CD4-positive, CD25-positive, alpha-beta regulatory T cell (primary cell): ENCODE measurements at regions not wholly inside any gene's neighbourhood (a gene's known extent, or its start where the extent isn't known, plus 50 kb on each side); places are given as distances from the start of the nearest gene placed in this dataset.

ENCODE experiments used
- ATAC-seq, 2 donors: fragments of 150-1000 bp; cut with Tn5 transposase; one replicate each; pipeline ENCODE4 v1.10.0; 2021; ENCODE audit warnings: low read depth in 2 of 2, moderate number of reproducible peaks in 2 of 2, moderate library complexity in 1 of 2
- DNase-seq, 3 donors: peaks; one replicate each; pipeline versions ENCODE4 v3.0.0 to v3.0.0-alpha.2; 2012 to 2022; ENCODE audit warnings: mixed read lengths in 1 of 3
- H3K27ac ChIP-seq: one replicate; pipeline ENCODE4 v1.7.0; 2013; ENCODE audit warnings: mild to moderate bottlenecking, low read length; ENCODE audit not compliant: insufficient read depth, poor library complexity, severe bottlenecking
- H3K27me3 ChIP-seq: one replicate; pipeline ENCODE4 v1.7.0; 2013; ENCODE audit warnings: low read length; ENCODE audit not compliant: control insufficient read depth, insufficient read depth
- H3K36me3 ChIP-seq: one replicate; pipeline ENCODE4 v1.7.0; 2013; ENCODE audit warnings: mild to moderate bottlenecking, low read length, moderate library complexity; ENCODE audit not compliant: control insufficient read depth, insufficient read depth
- H3K4me1 ChIP-seq: 2 replicates; pipeline ENCODE4 v1.7.0; 2013; ENCODE audit warnings: mild to moderate bottlenecking, low read length; ENCODE audit not compliant: insufficient read depth, control insufficient read depth, poor library complexity, severe bottlenecking
- H3K4me3 ChIP-seq: one replicate; pipeline ENCODE4 v1.7.0; 2013; ENCODE audit warnings: low read depth, mild to moderate bottlenecking, low read length, moderate library complexity
- H3K9me3 ChIP-seq, 2 experiments: 1 replicate in 1 of 2; 2 replicates in 1 of 2; pipeline ENCODE4 v1.7.0; 2013; ENCODE audit warnings: low read length in 2 of 2, mild to moderate bottlenecking in 1 of 2, moderate library complexity in 1 of 2; ENCODE audit not compliant: control insufficient read depth in 2 of 2
- H3K27ac Mint-ChIP-seq, 3 donors: one replicate each; pipeline ENCODE4 v1.8.0; 2020 to 2022; ENCODE audit warnings: mild to moderate bottlenecking in 3 of 3, mixed read lengths in 3 of 3, moderate library complexity in 2 of 3
- H3K27me3 Mint-ChIP-seq: one replicate; pipeline ENCODE4 v1.8.0; 2022; ENCODE audit warnings: mild to moderate bottlenecking, mixed read lengths
- H3K36me3 Mint-ChIP-seq: one replicate; pipeline ENCODE4 v1.8.0; 2020; ENCODE audit warnings: mixed read lengths
- H3K4me1 Mint-ChIP-seq, 4 donors: one replicate each; pipeline ENCODE4 v1.8.0; 2020 to 2022; ENCODE audit warnings: mixed read lengths in 4 of 4, mild to moderate bottlenecking in 1 of 4
- H3K4me3 Mint-ChIP-seq, 4 donors: one replicate each; pipeline ENCODE4 v1.8.0; 2020 to 2022; ENCODE audit warnings: mild to moderate bottlenecking in 4 of 4, mixed read lengths in 4 of 4, moderate library complexity in 3 of 4
- H3K9me3 Mint-ChIP-seq, 7 donors: one replicate each; pipeline ENCODE4 v1.8.0; 2020 to 2022; ENCODE audit warnings: mixed read lengths in 7 of 7, mild to moderate bottlenecking in 3 of 7, moderate library complexity in 2 of 7

GRCh38 chr4:141932490-141932889 is 296.1 kb downstream of the IL15 start:
- Histone ChIP-seq H3K27me3 (no peaks in the 10 kb centered on the region), H3K9me3 (peaks cover 0 to 2% of the 10 kb centered on the region in 2 experiments), H3K4me3 (no peak overlapping the region), H3K27ac (no peak overlapping the region), H3K4me1 (no peaks in the 10 kb centered on the region), H3K36me3 (no peaks in the 10 kb centered on the region)
- Mint-ChIP-seq H3K4me3 (no peak overlapping the region), H3K27ac (no peak overlapping the region), H3K27me3 (no peaks in the 10 kb centered on the region), H3K36me3 (no peaks in the 10 kb centered on the region), H3K9me3 (peaks cover 0 to 7% (median 2%) of the 10 kb centered on the region in 7 donors), H3K4me1 (no peaks in the 10 kb centered on the region)
- DNase-seq: no peak
- ATAC-seq: no peak

GRCh38 chr4:141933978-141934377 is 297.6 kb downstream of the IL15 start:
- Histone ChIP-seq H3K27me3 (no peaks in the 10 kb centered on the region), H3K27ac (no peak overlapping the region), H3K4me3 (no peak overlapping the region), H3K4me1 (no peaks in the 10 kb centered on the region), H3K36me3 (no peaks in the 10 kb centered on the region), H3K9me3 (peaks cover 2 to 6% of the 10 kb centered on the region in 2 experiments)
- Mint-ChIP-seq H3K27me3 (no peaks in the 10 kb centered on the region), H3K9me3 (peaks cover 0 to 11% (median 2%) of the 10 kb centered on the region in 7 donors), H3K4me1 (no peaks in the 10 kb centered on the region), H3K4me3 (no peak overlapping the region), H3K27ac (no peak overlapping the region), H3K36me3 (no peaks in the 10 kb centered on the region)
- ATAC-seq (no peak), DNase-seq (no peak)

GRCh38 chr4:141955696-141956095 is 319.3 kb downstream of the IL15 start:
- Histone ChIP-seq H3K27me3 (peaks cover 2% of the 10 kb centered on the region), H3K9me3 (no peaks in the 10 kb centered on the region), H3K36me3 (no peaks in the 10 kb centered on the region), H3K4me3 (no peak overlapping the region), H3K4me1 (no peaks in the 10 kb centered on the region), H3K27ac (no peak overlapping the region)
- Mint-ChIP-seq H3K27me3 (no peaks in the 10 kb centered on the region), H3K4me1 (no peaks in the 10 kb centered on the region), H3K9me3 (peaks cover 0 to 2% (median 0%) of the 10 kb centered on the region in 7 donors), H3K4me3 (no peak overlapping the region), H3K27ac (no peak overlapping the region), H3K36me3 (no peaks in the 10 kb centered on the region)
- ATAC-seq: no peak
- no peak for DNase-seq

- no peaks in the 10 kb centered on the region for H3K27me3 Mint-ChIP-seq
- H3K27ac ChIP-seq: no peak overlapping the region
- no peak overlapping the region for H3K27ac Mint-ChIP-seq
- ATAC-seq (no peak), DNase-seq (no peak)
- peaks cover 2% of the 10 kb centered on the region for H3K27me3 ChIP-seq
- peaks cover 0 to 2% (median 0%) of the 10 kb centered on the region in 7 donors for H3K9me3 Mint-ChIP-seq
- H3K4me3 Mint-ChIP-seq: no peak overlapping the region
- no peaks in the 10 kb centered on the region for H3K9me3 ChIP-seq
- no peaks in the 10 kb centered on the region for H3K4me1 Mint-ChIP-seq
- no peaks in the 10 kb centered on the region for H3K4me1 ChIP-seq
- H3K36me3 ChIP-seq: no peaks in the 10 kb centered on the region
- no peaks in the 10 kb centered on the region for H3K36me3 Mint-ChIP-seq
- no peak overlapping the region for H3K4me3 ChIP-seq
These were observed 321.0 kb downstream of the IL15 start for GRCh38 chr4:141957416-141957815.

GRCh38 chr4:141962486-141962885 is 326.1 kb downstream of the IL15 start:
- Histone ChIP-seq H3K27ac (no peak overlapping the region), H3K4me1 (no peaks in the 10 kb centered on the region), H3K9me3 (no peaks in the 10 kb centered on the region), H3K4me3 (no peak overlapping the region), H3K27me3 (peaks cover 2% of the 10 kb centered on the region), H3K36me3 (no peaks in the 10 kb centered on the region)
- DNase-seq (no peak), ATAC-seq (no peak)
- H3K4me3 Mint-ChIP-seq: no peak overlapping the region
- H3K36me3 Mint-ChIP-seq: no peaks in the 10 kb centered on the region
- H3K27me3 Mint-ChIP-seq: no peaks in the 10 kb centered on the region
- no peak overlapping the region for H3K27ac Mint-ChIP-seq
- H3K9me3 Mint-ChIP-seq: peaks cover 0 to 4% (median 0%) of the 10 kb centered on the region in 7 donors
- H3K4me1 Mint-ChIP-seq: no peaks in the 10 kb centered on the region

GRCh38 chr4:141971869-141972268 is 335.5 kb downstream of the IL15 start:
- H3K9me3 ChIP-seq: no peaks in the 10 kb centered on the region
- ATAC-seq: no peak
- H3K4me3 ChIP-seq: no peak overlapping the region
- Mint-ChIP-seq H3K4me1 (no peaks in the 10 kb centered on the region), H3K27ac (no peak overlapping the region), H3K4me3 (no peak overlapping the region), H3K36me3 (no peaks in the 10 kb centered on the region), H3K27me3 (peaks cover 5% of the 10 kb centered on the region), H3K9me3 (peaks cover 0 to 17% (median 3%) of the 10 kb centered on the region in 7 donors)
- H3K27me3 ChIP-seq: no peaks in the 10 kb centered on the region
- no peaks in the 10 kb centered on the region for H3K36me3 ChIP-seq
- H3K27ac ChIP-seq: no peak overlapping the region
- DNase-seq: no peak
- no peaks in the 10 kb centered on the region for H3K4me1 ChIP-seq

GRCh38 chr4:141972950-141973349 is 336.6 kb downstream of the IL15 start:
- H3K27me3 ChIP-seq: no peaks in the 10 kb centered on the region
- no peak for ATAC-seq
- Mint-ChIP-seq H3K27me3 (peaks cover 5% of the 10 kb centered on the region), H3K27ac (no peak overlapping the region), H3K4me1 (no peaks in the 10 kb centered on the region), H3K36me3 (no peaks in the 10 kb centered on the region), H3K4me3 (no peak overlapping the region), H3K9me3 (peaks cover 0 to 17% (median 2%) of the 10 kb centered on the region in 7 donors)
- no peak for DNase-seq
- no peaks in the 10 kb centered on the region for H3K36me3 ChIP-seq
- no peak overlapping the region for H3K27ac ChIP-seq
- no peak overlapping the region for H3K4me3 ChIP-seq
- no peaks in the 10 kb centered on the region for H3K4me1 ChIP-seq
- H3K9me3 ChIP-seq: no peaks in the 10 kb centered on the region
